IPS-20b (cell line): ENCODE measurements at regions not wholly inside any gene's neighbourhood (a gene's known extent, or its start where the extent isn't known, plus 50 kb on each side); places are given as distances from the start of the nearest gene placed in this dataset.
"Not testable (repeated sequence)": the region's sequence is repeated elsewhere in the genome, so short reads cannot be mapped to it uniquely, and the experiment has no call there.

Experiments used
- H3K27ac ChIP-seq: one replicate; pipeline ENCODE4 v1.5.1; 2013; ENCODE audit warnings: low read length
- H3K27me3 ChIP-seq: 2 replicates; pipeline ENCODE4 v1.6.1; 2013; ENCODE audit warnings: mild to moderate bottlenecking, low read length, inconsistent platforms; ENCODE audit not compliant: insufficient read depth
- H3K36me3 ChIP-seq: 2 replicates; pipeline ENCODE4 v1.6.1; 2013; ENCODE audit warnings: low read depth, mild to moderate bottlenecking, inconsistent platforms, low read length, moderate library complexity; ENCODE audit not compliant: insufficient read depth
- H3K4me1 ChIP-seq: 2 replicates; pipeline ENCODE4 v1.6.1; 2013; ENCODE audit warnings: mild to moderate bottlenecking, control low read depth, inconsistent platforms, low read length, moderate library complexity; ENCODE audit not compliant: insufficient read depth
- H3K4me3 ChIP-seq: 2 replicates; pipeline ENCODE4 v1.5.1; 2013; ENCODE audit warnings: mild to moderate bottlenecking, low read length, inconsistent platforms
- H3K9ac ChIP-seq: 2 replicates; pipeline ENCODE4 v1.6.1; 2013; ENCODE audit warnings: low read depth, mild to moderate bottlenecking, inconsistent platforms, low read length, moderate library complexity
- H3K9me3 ChIP-seq: 2 replicates; pipeline ENCODE4 v1.6.1; 2013; ENCODE audit warnings: mild to moderate bottlenecking, low read depth, low read length, inconsistent platforms; ENCODE audit not compliant: insufficient read depth

DNA sequence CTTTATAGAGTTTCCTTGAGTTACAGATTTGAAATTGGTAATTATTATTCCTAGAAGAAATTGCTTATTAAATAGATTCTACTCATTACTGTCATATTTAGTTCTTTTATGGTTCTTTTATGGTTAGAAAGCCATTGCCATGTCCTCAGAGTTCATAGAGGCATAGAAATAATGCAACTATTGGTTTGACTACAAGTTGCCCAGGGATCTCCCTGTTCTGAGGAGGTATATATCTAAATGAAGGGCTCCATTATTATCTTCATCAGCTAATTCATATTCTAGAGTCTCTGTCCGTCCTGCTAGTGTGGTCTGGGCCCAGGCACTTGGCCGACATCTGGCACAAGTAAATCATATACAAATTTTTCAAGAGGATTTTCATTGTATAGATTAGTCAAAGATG, 535.7 kb downstream of the PPP4R3C start:
- Histone ChIP-seq H3K4me1 (no peaks in the 10 kb centered on the region; the same call in 1 of the 2 replicates), H3K27me3 (no peaks in the 10 kb centered on the region)

DNA sequence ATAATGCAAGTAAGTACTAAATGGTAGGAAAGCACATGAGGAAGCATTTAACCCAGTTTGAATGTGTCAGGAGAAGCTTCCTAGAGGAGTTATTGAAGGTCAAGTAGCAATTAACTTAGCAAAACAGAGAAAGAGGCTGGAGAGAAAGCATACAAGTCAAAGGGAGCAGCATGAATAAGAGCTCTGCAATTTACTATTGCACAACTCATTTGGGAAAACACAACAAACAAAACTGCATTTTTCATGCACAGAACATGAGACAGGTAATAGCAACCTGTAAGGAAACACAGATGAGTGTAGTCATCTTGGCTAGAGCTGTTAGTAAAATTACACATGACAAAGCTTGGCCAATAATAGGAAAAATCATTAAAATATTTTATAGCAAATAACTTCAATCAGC, 538.1 kb downstream of the PPP4R3C start:
- no peaks in the 10 kb centered on the region for H3K27me3 ChIP-seq
- H3K9me3 ChIP-seq, result no peaks in the 10 kb centered on the region
- H3K4me3 ChIP-seq, result no peak overlapping the region
- H3K27ac ChIP-seq, result no peak overlapping the region
- no peaks in the 10 kb centered on the region for H3K36me3 ChIP-seq
- no peak overlapping the region for H3K9ac ChIP-seq
- no peaks in the 10 kb centered on the region; the same call in 1 of the 2 replicates for H3K4me1 ChIP-seq

More for the DNA sequence above, 535.7 kb downstream of the PPP4R3C start:
- H3K36me3 ChIP-seq, result no peaks in the 10 kb centered on the region
- H3K9ac ChIP-seq, result no peak overlapping the region
- no peaks in the 10 kb centered on the region for H3K9me3 ChIP-seq
- H3K27ac ChIP-seq, result no peak overlapping the region
- no peak overlapping the region for H3K4me3 ChIP-seq

DNA sequence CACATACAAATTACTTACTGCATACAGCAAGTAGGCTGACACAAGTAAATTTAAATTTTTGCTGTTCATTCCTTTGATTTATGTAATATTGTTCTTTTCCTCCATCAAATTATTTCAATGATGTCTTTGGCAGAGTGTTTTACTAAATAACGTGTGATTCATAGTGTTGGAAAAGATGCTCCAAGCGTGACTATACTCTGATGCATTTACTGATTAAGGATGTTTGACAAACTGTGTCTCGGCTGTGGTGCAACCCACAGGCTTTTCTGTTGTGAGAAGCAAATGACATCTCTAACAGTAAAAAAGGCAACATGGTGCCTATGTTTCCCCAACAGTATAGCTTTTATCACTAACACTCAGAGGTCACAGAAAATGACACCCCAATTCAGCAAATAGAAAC, 540.9 kb downstream of the PPP4R3C start:
- no peak overlapping the region for H3K9ac ChIP-seq
- no peaks in the 10 kb centered on the region for H3K4me1 ChIP-seq
- H3K27me3 ChIP-seq, result no peaks in the 10 kb centered on the region
- H3K27ac ChIP-seq, result no peak overlapping the region
- no peaks in the 10 kb centered on the region for H3K36me3 ChIP-seq
- H3K4me3 ChIP-seq, result no peak overlapping the region
- H3K9me3 ChIP-seq, result no peaks in the 10 kb centered on the region

DNA sequence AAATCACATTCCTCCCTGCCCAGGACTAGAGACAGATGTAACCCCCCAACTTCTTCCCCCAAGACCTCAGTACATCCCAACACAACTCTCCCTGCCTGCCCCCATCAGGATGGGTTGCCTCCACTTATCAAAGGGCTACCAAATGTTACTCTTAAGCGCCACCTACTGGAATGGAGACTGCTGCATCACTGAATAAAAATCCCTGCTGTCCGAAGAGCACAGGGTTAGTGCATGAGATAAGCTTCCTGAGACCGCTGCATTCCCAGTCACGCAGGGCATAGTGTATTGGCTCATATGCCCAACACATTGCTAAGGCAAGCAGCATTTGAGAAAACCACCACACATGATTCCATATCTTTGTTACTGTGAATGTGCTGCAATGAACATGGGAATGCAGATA, 544.5 kb downstream of the PPP4R3C start:
- no peaks in the 10 kb centered on the region for H3K9me3 ChIP-seq
- H3K4me1 ChIP-seq, result no peaks in the 10 kb centered on the region
- H3K27me3 ChIP-seq, result no peaks in the 10 kb centered on the region
- no peak overlapping the region for H3K9ac ChIP-seq
- no peak overlapping the region for H3K27ac ChIP-seq
- H3K36me3 ChIP-seq, result no peaks in the 10 kb centered on the region
- H3K4me3 ChIP-seq, result no peak overlapping the region

- no peaks in the 10 kb centered on the region for H3K9me3 ChIP-seq
- H3K27ac ChIP-seq, result no peak overlapping the region
- no peaks in the 10 kb centered on the region for H3K27me3 ChIP-seq
- H3K9ac ChIP-seq, result no peak overlapping the region
- no peaks in the 10 kb centered on the region for H3K4me1 ChIP-seq
- H3K36me3 ChIP-seq, result no peaks in the 10 kb centered on the region
- no peak overlapping the region for H3K4me3 ChIP-seq
These were observed 546.1 kb downstream of the PPP4R3C start for GRCh38 chrX:26916991-26917390.

- no peak overlapping the region for H3K9ac ChIP-seq
- H3K4me1 ChIP-seq, result no peaks in the 10 kb centered on the region
- H3K9me3 ChIP-seq, result no peaks in the 10 kb centered on the region
- no peak overlapping the region for H3K4me3 ChIP-seq
- no peaks in the 10 kb centered on the region for H3K36me3 ChIP-seq
- H3K27ac ChIP-seq, result no peak overlapping the region
- H3K27me3 ChIP-seq, result no peaks in the 10 kb centered on the region
These were observed 548.1 kb downstream of the PPP4R3C start for GRCh38 chrX:26915064-26915463.

GRCh38 chrX:26914232-26914631, 548.9 kb downstream of the PPP4R3C start:
- no peaks in the 10 kb centered on the region for H3K36me3 ChIP-seq
- H3K4me1 ChIP-seq, result no peaks in the 10 kb centered on the region
- no peaks in the 10 kb centered on the region for H3K27me3 ChIP-seq
- no peaks in the 10 kb centered on the region for H3K9me3 ChIP-seq
- H3K9ac ChIP-seq, result no peak overlapping the region
- no peak overlapping the region for H3K27ac ChIP-seq
- H3K4me3 ChIP-seq, result no peak overlapping the region

DNA sequence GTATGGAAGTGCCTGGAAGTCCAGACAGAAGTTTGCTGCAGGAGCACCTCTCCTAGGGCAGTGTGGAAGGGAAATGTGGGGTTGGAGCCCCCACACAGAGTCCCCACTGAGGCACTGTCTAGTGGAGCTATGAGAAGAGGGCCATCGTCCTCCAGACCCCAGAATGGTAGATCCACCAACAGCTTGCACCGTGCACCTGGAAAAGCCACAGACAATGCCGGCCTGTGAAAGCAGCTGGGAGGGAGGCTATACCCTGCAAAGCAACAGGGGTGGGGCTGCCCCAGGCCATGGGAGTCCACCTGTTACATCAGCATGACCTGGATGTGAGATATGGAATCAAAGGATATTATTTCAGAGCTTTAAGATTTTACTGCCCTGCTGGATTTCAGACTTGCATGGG, 551.4 kb downstream of the PPP4R3C start:
- not testable (repeated sequence) for H3K27me3 ChIP-seq, H3K4me3 ChIP-seq, H3K27ac ChIP-seq, H3K36me3 ChIP-seq, H3K9me3 ChIP-seq, H3K4me1 ChIP-seq, H3K9ac ChIP-seq

GRCh38 chrX:26909728-26910127, 553.4 kb downstream of the PPP4R3C start:
- H3K27ac ChIP-seq, result no peak overlapping the region
- H3K9ac ChIP-seq, result no peak overlapping the region
- no peaks in the 10 kb centered on the region for H3K4me1 ChIP-seq
- H3K27me3 ChIP-seq, result no peaks in the 10 kb centered on the region
- no peak overlapping the region for H3K4me3 ChIP-seq
- H3K36me3 ChIP-seq, result no peaks in the 10 kb centered on the region
- no peaks in the 10 kb centered on the region for H3K9me3 ChIP-seq

GRCh38 chrX:26908218-26908617, 554.9 kb downstream of the PPP4R3C start:
- Histone ChIP-seq H3K27me3 (no peaks in the 10 kb centered on the region), H3K27ac (no peak overlapping the region), H3K36me3 (no peaks in the 10 kb centered on the region), H3K9ac (no peak overlapping the region), H3K9me3 (no peaks in the 10 kb centered on the region), H3K4me3 (no peak overlapping the region), H3K4me1 (no peaks in the 10 kb centered on the region)

- no peaks in the 10 kb centered on the region for H3K36me3 ChIP-seq
- H3K27ac ChIP-seq, result no peak overlapping the region
- no peak overlapping the region for H3K9ac ChIP-seq
- no peaks in the 10 kb centered on the region for H3K9me3 ChIP-seq
- H3K4me3 ChIP-seq, result no peak overlapping the region
- H3K4me1 ChIP-seq, result no peaks in the 10 kb centered on the region
- no peaks in the 10 kb centered on the region for H3K27me3 ChIP-seq
These were observed 573.6 kb downstream of the PPP4R3C start for GRCh38 chrX:26889574-26889973.

- H3K4me3 ChIP-seq, result no peak overlapping the region
- H3K9me3 ChIP-seq, result no peaks in the 10 kb centered on the region
- no peaks in the 10 kb centered on the region for H3K27me3 ChIP-seq
- no peaks in the 10 kb centered on the region for H3K4me1 ChIP-seq
- H3K9ac ChIP-seq, result no peak overlapping the region
- H3K27ac ChIP-seq, result no peak overlapping the region
- H3K36me3 ChIP-seq, result no peaks in the 10 kb centered on the region
These were observed 589.4 kb downstream of the PPP4R3C start for GRCh38 chrX:26873736-26874135.

GRCh38 chrX:26871967-26872366, 591.2 kb downstream of the PPP4R3C start:
- Histone ChIP-seq H3K36me3 (no peaks in the 10 kb centered on the region), H3K4me3 (no peak overlapping the region), H3K9ac (no peak overlapping the region), H3K27me3 (no peaks in the 10 kb centered on the region), H3K9me3 (no peaks in the 10 kb centered on the region), H3K4me1 (no peaks in the 10 kb centered on the region), H3K27ac (no peak overlapping the region)
